GM12873 (cell line): ENCODE measurements at regions not wholly inside any gene's neighbourhood (a gene's known extent, or its start where the extent isn't known, plus 50 kb on each side); places are given as distances from the start of the nearest gene placed in this dataset.

ENCODE experiments used
- TF ChIP-seq, protein P1 (sequence below): IDR thresholded peaks from 2 replicates; pipeline ENCODE4 v1.5.1; 2012; ENCODE audit warnings: low read depth, mild to moderate bottlenecking, moderate library complexity, low read length, control low read depth; ENCODE audit not compliant: insufficient read depth; ENCODE audit errors: missing control alignments

DNA sequence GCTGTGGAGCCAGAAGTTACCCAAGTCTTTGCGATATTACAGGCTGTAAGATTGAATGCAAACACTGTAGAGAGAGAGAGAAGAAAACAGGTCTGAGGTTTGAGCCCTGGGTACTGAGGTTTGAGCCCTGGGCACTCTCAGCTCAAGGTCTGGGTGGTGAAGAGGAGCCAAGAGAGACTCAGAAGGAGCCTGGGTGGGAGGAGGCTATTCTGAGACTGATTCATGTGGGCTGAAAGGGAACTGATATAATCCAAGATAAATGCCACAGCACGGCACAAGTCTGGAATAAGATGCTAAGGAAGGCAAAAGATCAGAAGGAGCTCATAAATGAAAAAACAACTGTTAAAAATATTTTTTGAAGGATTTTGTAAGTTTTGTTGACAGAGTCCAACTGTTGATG is 407.6 kb upstream of the HS6ST1 start:
- TF ChIP-seq, protein P1, sequence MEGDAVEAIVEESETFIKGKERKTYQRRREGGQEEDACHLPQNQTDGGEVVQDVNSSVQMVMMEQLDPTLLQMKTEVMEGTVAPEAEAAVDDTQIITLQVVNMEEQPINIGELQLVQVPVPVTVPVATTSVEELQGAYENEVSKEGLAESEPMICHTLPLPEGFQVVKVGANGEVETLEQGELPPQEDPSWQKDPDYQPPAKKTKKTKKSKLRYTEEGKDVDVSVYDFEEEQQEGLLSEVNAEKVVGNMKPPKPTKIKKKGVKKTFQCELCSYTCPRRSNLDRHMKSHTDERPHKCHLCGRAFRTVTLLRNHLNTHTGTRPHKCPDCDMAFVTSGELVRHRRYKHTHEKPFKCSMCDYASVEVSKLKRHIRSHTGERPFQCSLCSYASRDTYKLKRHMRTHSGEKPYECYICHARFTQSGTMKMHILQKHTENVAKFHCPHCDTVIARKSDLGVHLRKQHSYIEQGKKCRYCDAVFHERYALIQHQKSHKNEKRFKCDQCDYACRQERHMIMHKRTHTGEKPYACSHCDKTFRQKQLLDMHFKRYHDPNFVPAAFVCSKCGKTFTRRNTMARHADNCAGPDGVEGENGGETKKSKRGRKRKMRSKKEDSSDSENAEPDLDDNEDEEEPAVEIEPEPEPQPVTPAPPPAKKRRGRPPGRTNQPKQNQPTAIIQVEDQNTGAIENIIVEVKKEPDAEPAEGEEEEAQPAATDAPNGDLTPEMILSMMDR = no peak

DNA sequence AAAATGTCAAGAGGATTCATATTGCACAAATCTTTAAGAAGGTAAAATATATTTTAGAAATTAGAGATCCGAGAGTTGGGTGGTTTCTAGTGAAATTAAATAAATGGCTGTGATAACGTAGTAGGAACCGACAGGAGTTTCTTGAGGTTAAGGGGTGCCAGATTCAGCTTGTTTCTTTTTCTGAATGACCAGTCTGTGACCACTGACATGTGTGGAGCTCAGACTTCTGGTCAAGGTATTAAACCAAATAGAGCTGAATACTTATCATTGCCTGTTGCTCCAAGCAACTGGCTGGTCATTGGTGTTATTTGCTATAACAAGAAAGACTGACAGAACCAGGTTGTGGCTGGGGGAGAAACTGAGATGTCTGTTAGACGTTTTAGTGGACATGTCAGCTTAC is 408.2 kb upstream of the HS6ST1 start:
- TF ChIP-seq, protein P1 = no peak

DNA sequence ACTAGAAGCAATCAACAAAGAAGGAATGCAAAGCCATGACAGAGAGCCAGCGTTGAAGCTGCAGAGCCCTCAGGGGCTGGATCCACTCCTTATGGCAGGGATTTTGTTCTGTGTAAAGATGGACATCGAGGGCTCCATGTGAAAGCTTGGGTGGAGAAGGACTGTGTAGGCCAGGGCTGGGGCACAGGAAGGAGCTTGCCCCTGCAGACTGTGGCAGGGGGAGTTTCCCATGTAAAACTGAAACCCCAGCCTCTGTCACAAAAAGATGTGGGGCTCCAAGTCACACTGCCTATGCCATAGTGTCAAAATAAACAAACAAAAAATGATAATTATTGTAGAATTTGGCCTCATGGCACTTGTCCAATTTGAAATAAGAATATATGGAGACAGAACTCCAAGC is 408.7 kb upstream of the HS6ST1 start:
- TF ChIP-seq, protein P1 = no peak

DNA sequence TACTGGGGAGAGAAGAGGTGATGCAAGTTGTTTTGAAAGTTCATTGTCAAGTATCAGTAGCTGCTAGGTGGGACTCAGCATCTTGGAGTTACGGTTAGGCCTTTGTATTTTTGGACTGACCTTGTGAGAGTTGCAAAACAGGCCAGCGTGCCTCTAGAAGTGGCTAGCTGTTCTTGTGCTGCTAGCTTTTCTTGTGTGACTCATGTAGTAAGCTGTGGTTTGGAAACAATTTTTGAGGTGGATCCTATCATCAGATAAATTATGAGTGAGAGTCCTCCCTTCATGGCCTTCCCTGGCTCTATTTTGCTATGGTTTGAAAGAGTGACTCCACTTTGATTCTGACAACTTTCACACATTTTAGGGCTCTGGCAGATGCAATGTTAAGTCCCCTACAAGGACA is 409.2 kb upstream of the HS6ST1 start:
- TF ChIP-seq, protein P1 = no peak

DNA sequence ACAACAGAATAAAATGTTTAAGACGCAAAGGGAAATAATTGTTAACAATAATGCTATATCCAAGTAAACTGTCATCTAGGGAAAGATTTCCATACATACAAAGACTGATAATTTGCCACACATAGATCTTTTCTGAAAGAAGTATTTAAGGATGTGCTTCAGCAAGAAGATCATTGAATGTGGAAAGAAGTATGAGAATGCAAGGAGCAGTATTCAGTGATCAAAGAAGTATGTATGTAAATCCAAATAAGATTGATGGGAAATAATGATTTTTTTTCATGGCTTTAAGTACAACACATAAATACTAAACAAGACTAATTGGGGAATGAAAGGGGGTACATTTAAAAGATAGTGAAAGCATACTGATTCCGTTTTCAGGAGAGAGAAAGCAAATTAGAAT is 410.4 kb upstream of the HS6ST1 start:
- TF ChIP-seq, protein P1 = no peak

DNA sequence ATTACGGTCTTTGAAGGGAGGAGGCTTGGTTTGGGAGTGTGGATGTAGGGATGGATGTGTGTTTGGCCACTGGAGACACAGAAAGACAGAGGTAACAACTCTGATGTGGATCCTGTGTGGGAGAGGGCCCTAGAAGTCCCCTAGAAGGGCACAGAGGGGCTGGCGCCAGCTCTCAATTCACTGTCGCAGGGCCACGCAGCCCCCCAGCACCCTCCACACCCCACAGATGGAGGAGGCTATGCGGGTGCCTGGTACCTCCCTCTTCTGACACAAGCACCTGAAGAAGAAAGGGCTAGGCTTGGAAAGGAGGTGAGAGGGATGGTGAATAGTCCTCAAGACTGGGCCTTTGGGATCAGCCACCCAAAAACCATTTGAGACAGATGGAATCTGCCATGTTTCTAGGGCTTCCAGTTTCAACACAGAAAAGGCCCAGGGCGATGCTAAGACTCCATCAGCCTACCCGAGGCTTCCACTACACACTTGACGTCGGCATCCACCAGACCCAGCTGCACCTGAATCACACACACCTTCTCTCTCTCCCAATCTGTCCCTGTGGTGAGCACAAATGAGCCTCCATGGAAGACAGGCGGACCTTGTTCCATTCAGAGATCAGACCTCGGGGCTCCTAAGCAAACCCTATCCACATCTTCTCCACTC is 413.5 kb upstream of the HS6ST1 start:
- TF ChIP-seq, protein P1 = no peak

DNA sequence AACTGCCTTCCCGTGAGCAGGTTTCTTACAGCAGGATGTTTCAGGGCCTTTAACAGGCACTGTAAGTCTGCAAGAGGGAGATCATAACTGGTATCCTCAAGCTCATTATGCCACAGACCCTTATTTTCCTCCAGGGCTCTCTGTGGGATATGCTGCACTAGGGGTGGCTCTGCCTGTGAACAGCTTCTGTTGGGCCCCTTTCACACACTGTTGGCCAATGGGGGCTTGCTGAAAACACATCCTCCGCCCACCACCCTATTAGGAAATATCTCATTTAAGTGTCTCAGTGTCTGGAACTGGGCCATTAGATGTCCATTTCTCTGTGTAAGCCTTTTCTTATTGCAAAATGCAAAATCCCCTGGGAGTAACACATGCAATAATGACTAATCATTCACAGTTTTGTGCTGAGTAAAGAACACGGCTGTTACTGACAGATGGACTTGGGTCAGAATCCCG is 414.3 kb upstream of the HS6ST1 start:
- TF ChIP-seq, protein P1 = no peak
